ENCODE measurements at regions not wholly inside any gene's neighbourhood (a gene's known extent, or its start where the extent isn't known, plus 50 kb on each side); places are given as distances from the start of the nearest gene placed in this dataset.
A peak's percentile ranks its signal among the peaks of the same experiment; 100 is the strongest.

GRCh38 chr20:4509825-4510522 is 176.3 kb upstream of the PRNP start:
- DNase-seq, result peak; percentile 64

- DNase-seq, result peak; percentile 36
Observed at GRCh38 chr20:4508773-4509172, 177.5 kb upstream of the PRNP start.

GRCh38 chr20:4507288-4507719 is 179.0 kb upstream of the PRNP start:
- peak; percentile 96 for DNase-seq

- DNase-seq, result no peak
Observed at GRCh38 chr20:4504814-4505213, 181.4 kb upstream of the PRNP start.

- no peak for DNase-seq
Observed at GRCh38 chr20:4502756-4503155, 183.5 kb upstream of the PRNP start.

GRCh38 chr20:4493386-4493785 is 192.9 kb upstream of the PRNP start:
- DNase-seq, result peak; percentile 53

- DNase-seq, result peak; percentile 89
Observed at GRCh38 chr20:4491643-4492042, 194.6 kb upstream of the PRNP start.

- DNase-seq, result peak; percentile 73
Observed at GRCh38 chr20:4490606-4491280, 195.5 kb upstream of the PRNP start.

GRCh38 chr20:4490045-4490444 is 196.2 kb upstream of the PRNP start:
- no peak for DNase-seq

GRCh38 chr20:4488407-4489339 is 197.6 kb upstream of the PRNP start:
- peak; percentile 91 for DNase-seq

- DNase-seq, result no peak
Observed at GRCh38 chr20:4484379-4484997, 201.8 kb upstream of the PRNP start.

- DNase-seq, result no peak
Observed at GRCh38 chr20:4483961-4484360, 202.3 kb upstream of the PRNP start.

GRCh38 chr20:4483486-4483885 is 202.8 kb upstream of the PRNP start:
- DNase-seq, result peak; percentile 71

GRCh38 chr20:4480104-4480503 is 206.2 kb upstream of the PRNP start:
- DNase-seq, result no peak

- DNase-seq, result no peak
Observed at GRCh38 chr20:4476903-4477500, 209.3 kb upstream of the PRNP start.

- no peak for DNase-seq
Observed at GRCh38 chr20:4472906-4473305, 213.3 kb upstream of the PRNP start.

GRCh38 chr20:4471221-4471620 is 215.0 kb upstream of the PRNP start:
- DNase-seq, result peak; percentile 61

- DNase-seq, result peak; percentile 89
Observed at GRCh38 chr20:4470375-4470774, 215.9 kb upstream of the PRNP start.

- no peak for DNase-seq
Observed at GRCh38 chr20:4469910-4470309, 216.3 kb upstream of the PRNP start.

- no peak for DNase-seq
Observed at GRCh38 chr20:4468114-4468513, 218.1 kb upstream of the PRNP start.

GRCh38 chr20:4465855-4466545 is 216.9 kb upstream of the ADRA1D start:
- no peak for DNase-seq

GRCh38 chr20:4465212-4465611 is 216.1 kb upstream of the ADRA1D start:
- DNase-seq, result no peak

Measured in EL (cell line).